ENCODE measurements at regions not wholly inside any gene's neighbourhood (a gene's known extent, or its start where the extent isn't known, plus 50 kb on each side); places are given as distances from the start of the nearest gene placed in this dataset.

DNA sequence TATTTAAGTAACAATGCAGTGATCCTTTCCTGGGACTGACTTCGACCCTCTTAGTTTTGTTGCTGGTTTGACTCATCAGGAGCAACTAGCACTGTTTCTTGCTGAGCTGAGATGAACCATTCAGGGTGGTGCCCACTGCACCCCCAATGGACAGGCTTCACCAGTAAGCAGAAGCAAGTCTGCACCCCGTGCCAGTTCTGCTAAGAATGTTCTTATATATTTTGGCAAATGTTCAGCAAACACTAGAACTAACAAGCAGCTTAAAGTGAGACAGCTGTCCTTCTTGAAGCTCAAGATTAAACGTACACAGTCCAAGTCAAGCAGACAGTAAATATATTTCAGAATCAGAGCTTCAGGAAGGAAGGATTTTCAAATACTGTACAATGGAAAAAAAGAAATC is 561.3 kb upstream of the CDH4 start:
- FAIRE-seq (no peak), DNase-seq (ENCODE audit: insufficient read length, low spot score) (no peak)
- TF ChIP-seq, protein P1, sequence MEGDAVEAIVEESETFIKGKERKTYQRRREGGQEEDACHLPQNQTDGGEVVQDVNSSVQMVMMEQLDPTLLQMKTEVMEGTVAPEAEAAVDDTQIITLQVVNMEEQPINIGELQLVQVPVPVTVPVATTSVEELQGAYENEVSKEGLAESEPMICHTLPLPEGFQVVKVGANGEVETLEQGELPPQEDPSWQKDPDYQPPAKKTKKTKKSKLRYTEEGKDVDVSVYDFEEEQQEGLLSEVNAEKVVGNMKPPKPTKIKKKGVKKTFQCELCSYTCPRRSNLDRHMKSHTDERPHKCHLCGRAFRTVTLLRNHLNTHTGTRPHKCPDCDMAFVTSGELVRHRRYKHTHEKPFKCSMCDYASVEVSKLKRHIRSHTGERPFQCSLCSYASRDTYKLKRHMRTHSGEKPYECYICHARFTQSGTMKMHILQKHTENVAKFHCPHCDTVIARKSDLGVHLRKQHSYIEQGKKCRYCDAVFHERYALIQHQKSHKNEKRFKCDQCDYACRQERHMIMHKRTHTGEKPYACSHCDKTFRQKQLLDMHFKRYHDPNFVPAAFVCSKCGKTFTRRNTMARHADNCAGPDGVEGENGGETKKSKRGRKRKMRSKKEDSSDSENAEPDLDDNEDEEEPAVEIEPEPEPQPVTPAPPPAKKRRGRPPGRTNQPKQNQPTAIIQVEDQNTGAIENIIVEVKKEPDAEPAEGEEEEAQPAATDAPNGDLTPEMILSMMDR (IDR thresholded peaks at IDR 0.05; ENCODE audit: insufficient read depth, missing control alignments), result no peak

DNA sequence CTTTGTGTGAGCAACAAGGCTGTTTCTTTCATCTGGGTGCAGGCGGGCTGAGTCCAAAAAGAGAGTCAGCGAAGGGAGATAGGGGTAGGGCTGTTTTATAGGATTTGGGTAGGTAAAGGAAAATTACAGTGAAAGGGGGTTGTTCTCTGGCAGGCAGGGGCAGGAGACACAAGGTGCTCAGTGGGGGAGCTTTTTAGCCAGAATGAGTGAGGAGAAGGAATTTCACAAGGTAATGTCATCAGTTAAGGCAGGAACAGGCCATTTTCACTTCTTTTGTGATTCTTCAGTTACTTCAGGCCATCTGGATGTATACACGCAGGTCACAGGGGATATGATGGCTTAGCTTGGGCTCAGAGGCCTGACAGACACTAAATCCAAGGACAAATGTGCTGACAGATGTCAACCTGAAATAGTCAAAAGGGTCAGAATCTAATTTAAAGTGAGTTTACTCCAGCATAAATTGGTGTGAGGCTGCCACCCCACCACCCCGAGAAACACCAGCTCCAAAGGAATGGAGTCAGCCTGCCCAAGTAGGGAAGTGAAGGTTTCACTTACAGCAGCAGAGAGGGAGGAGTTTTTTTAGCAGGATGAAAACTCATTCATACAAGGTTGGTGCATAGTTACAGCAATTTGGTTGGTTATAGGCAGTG is 560.0 kb upstream of the CDH4 start:
- FAIRE-seq, result no peak
- TF ChIP-seq, protein P1 (IDR thresholded peaks at IDR 0.05; ENCODE audit: insufficient read depth, missing control alignments), result no peak

DNA sequence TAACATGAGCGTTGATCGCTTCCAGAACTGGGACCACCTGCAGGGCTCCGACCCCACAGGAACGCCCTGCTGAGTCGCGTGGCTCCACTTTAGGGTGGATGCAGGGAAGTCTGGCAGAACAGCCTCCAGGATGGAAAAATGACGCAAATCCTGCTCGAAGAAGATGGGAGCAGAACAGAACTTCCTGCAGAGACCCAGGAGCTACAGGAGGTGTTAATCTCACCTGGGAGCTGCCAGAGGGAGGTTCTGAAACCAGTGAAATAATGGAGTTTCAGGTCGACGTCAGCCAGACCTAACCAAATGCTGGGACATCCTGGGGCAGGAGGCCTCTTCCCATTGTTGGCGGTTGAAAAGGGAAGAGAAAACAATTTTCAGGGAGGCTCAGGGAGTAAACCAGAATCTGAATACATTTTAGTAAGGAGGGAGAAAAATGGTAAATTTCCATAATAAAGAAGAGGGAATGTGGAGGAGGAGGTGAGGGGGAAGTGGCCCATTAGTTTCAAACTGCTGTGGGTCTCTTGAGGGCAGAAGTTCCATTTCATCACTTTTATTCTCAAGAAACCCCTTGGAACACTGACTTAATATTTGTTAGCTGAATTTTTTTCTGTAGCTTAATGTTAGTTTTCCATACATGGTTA is 558.4 kb upstream of the CDH4 start:
- TF ChIP-seq, protein P1 (IDR thresholded peaks at IDR 0.05; ENCODE audit: insufficient read depth, missing control alignments), result no peak
- DNase-seq (ENCODE audit: insufficient read length, low spot score) (no peak), FAIRE-seq (no peak)

More for the DNA sequence above, 560.0 kb upstream of the CDH4 start:
- no peak for DNase-seq (ENCODE audit: insufficient read length, low spot score)

DNA sequence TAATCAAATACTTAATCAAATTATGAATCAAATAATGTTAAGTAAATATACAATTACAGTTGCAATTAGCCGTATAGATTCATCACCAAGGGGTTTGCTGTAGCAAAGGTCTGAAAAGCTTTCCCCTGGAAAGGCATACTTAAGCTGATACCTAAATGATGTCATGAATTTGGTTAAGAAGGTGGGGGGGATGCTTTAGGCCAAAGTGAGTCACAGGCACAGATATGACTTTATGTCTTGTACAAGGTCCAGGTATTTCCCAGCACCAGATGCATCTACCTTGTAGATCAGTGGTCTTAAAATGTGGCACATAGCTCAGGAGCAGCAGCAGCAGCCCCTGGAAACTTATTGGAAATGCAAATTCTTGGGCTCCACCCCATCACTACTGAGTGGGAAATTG is 557.3 kb upstream of the CDH4 start:
- DNase-seq (ENCODE audit: insufficient read length, low spot score) (no peak), FAIRE-seq (no peak)
- TF ChIP-seq, protein P1 (IDR thresholded peaks at IDR 0.05; ENCODE audit: insufficient read depth, missing control alignments), result no peak

DNA sequence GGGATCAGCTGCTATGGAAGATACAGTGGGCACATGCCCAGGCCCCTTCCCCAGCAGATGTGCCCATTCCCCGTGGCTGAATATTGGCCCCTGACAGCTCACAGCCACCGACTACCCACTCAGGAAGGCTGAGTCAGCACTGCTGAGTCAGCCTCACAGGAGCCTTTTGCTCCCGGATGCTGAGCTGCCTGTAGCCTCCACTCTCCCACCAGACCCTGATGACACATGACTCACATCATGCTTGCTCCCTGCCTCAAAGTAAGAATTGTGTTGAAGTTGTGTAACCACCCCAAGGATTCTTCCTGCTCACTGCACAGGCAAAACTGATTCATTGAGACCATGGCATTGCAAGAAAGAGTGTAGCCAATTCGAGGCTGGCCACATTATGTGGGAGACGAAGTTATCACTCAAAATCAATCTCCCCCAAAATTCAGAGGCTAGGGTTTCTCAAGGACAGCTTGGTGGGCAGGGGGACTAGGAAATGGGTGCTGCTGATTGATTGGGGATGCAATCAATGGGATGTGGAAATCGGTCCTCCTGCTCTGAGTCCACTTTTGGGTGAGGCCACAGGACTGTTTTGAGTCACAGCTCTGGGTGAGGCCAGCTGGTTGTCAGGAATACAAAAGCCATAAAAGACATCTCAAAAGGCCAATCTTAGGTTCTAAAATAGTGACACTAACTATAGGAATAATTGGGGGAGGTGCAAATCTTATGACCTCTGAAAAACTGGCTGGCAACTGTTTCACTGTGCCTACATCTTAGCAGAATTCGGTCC is 556.6 kb upstream of the CDH4 start:
- no peak for DNase-seq (ENCODE audit: insufficient read length, low spot score)
- TF ChIP-seq, protein P1 (IDR thresholded peaks at IDR 0.05; ENCODE audit: insufficient read depth, missing control alignments), result no peak

DNA sequence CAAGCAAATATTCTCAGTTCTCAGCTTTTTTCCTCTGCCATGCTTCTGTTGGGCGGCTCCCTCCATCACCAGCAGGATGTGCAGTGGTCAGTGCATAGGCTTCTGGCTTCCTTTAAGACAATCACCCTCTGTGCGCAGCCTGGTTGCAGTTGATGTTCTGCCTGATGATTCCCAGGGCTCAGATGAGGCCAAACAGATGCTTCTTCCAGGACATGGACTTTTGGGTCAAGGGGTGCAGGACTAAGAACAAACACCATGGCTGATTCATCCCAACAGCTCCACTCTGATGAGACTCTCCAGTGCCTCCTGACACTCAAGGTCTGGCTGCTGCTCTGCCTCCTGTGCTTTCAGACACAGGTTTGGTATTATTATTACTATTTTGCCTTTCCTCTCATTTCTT is 554.8 kb upstream of the CDH4 start:
- no peak for FAIRE-seq
- no peak for DNase-seq (ENCODE audit: insufficient read length, low spot score)
- TF ChIP-seq, protein P1 (IDR thresholded peaks at IDR 0.05; ENCODE audit: insufficient read depth, missing control alignments), result no peak

More for the DNA sequence above, 556.6 kb upstream of the CDH4 start:
- FAIRE-seq, result no peak

All from D721Med (cell line).